ENCODE measurements at regions not wholly inside any gene's neighbourhood (a gene's known extent, or its start where the extent isn't known, plus 50 kb on each side); places are given as distances from the start of the nearest gene placed in this dataset.
"Not testable (repeated sequence)": the region's sequence is repeated elsewhere in the genome, so short reads cannot be mapped to it uniquely, and the experiment has no call there.

GRCh38 chr22:33142282-33143055, 84.3 kb upstream of the SYN3 start:
- no peak for DNase-seq (ENCODE audit: low spot score)

DNA sequence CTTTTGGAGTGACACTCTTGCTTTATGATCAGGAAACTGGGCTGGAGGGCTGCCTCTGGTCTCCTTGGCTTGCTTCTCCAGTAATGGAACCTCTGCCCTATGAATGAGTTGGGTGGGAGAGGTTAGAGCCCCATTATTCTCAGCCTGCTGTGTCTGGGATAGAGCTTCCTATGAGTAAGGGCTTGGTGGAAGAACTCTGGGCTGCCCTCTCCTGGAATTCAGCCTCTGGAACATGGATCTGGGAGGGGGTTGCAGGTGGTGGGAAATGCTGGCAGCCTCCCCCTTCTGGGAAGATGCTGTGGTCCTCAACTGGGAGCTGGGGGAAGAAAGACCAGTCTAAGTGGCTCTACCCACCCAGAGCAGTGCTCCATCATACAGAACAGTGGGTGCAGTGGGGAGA, 81.8 kb upstream of the SYN3 start:
- DNase-seq (ENCODE audit: low spot score), result no peak

DNA sequence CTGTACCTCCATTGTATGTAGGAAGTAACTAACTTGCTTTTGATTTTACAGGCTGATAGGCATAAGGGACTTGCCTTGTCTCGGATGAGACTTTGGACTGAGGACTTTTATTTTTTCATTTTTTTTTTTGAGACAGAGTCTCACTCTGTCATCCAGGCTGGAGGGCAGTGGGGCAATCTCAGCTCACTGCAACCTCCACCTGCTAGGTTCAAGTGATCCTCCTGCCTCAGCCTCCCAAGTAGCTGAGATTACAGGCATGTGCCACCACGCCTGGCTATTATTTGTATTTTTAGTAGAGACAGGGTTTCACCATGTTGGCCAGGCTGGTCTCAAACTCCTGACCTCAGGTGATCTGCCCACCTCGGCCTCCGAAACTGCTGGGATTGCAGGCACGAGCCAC, 80.2 kb upstream of the SYN3 start:
- not testable (repeated sequence) for DNase-seq (ENCODE audit: low spot score)

DNA sequence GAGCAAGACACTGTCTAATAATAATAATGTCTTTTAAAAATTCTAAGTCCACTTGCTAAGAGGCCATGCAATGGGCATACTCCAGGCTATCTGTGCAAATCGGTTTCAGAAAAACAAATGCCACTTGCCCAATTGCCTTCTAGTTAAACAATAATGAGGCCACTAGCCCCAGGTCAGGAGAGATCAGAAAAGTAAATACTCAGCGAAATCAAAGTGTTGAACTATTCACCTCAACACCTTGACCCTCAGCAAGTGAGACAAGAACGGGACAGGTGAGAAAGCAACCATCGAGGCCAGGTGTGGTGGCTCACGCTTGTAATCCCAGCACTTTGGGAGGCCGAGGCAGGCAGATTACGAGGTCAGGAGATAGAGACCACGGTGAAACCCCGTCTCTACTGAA, 72.3 kb upstream of the SYN3 start:
- DNase-seq (ENCODE audit: low spot score), result no peak

- no peak for DNase-seq (ENCODE audit: low spot score)
Observed at GRCh38 chr22:33129621-33130020, 71.4 kb upstream of the SYN3 start.

- DNase-seq (ENCODE audit: low spot score), result no peak
Observed at GRCh38 chr22:33126881-33127280, 68.7 kb upstream of the SYN3 start.

DNA sequence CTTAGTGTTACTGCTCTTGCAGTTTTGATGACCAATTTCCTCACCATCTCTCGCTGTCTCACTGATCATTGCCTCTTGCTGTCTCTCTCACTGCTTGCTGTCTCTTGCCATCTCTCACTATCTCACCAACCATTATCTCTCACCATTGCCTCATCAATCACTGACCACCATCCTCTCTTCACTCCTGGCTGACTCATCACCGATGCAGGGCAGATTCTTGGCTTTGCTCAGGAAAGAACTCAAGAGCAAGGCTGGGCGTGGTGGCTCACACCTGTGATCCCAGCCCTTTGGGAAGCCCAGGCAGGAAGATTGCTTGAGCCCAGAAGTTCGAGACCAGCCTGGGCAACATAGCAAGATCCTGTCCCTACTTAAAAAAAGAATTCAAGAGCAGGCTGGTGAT, 66.3 kb upstream of the SYN3 start:
- no peak for DNase-seq (ENCODE audit: low spot score)

GRCh38 chr22:33122439-33122838, 64.3 kb upstream of the SYN3 start:
- DNase-seq (ENCODE audit: low spot score), result not testable (repeated sequence)

- DNase-seq (ENCODE audit: low spot score), result no peak
Observed at GRCh38 chr22:33119044-33119443, 60.9 kb upstream of the SYN3 start.

- DNase-seq (ENCODE audit: low spot score), result no peak
Observed at GRCh38 chr22:33117821-33118220, 59.6 kb upstream of the SYN3 start.

GRCh38 chr22:33116841-33117547, 58.8 kb upstream of the SYN3 start:
- DNase-seq (ENCODE audit: low spot score), result no peak

GRCh38 chr22:33114565-33114964, 56.4 kb upstream of the SYN3 start:
- no peak for DNase-seq (ENCODE audit: low spot score)

DNA sequence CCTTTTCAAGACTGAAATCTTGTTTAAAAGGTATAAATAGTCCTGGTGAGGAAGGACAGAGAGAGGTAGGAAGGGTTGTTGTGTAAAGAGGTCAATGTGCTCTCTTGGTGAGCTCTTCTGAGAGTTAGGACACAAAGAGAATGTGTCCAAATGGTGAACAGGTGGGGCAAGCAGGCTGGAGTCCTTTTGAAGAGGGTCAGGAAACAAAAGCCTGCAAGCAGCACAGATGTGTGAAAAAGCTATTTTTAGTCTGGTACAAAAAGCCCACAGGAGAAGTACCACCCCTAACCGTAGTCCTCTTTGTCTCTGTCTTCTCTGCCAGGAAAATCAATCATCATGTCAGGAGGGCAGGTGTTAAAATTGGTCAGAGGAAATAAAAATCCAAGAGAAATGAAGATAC, 54.4 kb upstream of the SYN3 start:
- no peak for DNase-seq (ENCODE audit: low spot score)

DNA sequence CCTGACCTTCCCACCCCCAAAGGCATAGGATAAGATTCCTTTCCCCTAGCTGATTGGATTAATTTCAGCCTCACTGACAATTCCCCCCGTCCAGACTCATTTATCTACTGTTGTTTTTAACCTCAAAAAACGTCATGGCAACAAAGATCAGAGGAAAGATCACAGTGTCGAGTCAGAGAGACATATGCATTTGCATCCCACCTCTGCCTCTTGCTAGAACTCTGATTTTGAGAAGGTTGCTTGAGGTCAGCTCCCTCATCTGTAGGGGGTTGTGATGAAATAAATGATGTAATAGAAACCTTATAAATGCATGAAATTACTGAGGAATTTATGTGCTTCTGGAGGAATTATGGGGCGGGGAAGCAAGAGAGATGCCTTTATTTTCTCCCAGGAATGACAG, 53.3 kb upstream of the SYN3 start:
- no peak for DNase-seq (ENCODE audit: low spot score)

GRCh38 chr22:33110562-33111163, 52.5 kb upstream of the SYN3 start:
- no peak for DNase-seq (ENCODE audit: low spot score)

DNA sequence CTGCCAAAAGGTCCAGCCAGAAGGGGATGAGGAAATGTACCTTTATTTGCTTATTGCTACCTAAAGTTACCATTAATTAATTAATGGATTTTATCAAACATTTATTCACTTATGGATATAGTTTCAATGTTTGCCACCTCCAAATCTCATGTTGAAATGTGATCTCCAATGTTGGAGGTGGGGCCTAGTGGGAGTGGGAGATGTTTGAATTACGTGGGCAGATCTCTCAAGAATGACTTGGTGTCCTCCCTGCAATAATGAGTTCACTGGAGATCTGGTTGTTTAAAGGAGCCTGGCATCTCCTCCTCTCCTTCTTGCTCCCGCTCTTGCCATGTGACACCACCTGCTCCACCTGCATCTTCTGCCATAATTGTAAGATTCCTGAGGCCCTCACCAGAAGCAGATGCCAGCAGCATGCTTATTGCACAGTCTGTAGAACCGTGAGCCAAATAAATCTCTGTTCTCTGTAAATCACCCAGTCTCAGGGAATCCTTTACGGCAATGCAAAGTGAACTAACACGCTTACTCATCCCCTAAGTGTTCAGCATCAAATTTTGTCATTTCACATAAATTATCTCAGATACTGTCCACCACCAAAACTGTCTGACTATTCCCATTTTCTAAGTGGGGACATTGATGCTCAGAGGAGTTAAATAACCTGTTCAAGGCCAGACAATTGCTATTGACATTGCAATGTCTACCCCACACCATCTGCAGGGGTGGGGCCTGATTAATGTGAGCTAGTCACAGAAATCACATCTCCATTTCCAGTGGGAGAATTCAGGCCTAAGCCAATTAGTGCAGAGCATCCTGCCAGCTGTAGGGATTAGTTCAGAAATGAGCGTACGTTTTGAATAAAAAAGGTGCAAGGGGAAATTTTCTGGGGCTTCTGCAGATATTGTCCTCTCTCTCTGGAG, 51.6 kb upstream of the SYN3 start:
- no peak for DNase-seq (ENCODE audit: low spot score)

DNA sequence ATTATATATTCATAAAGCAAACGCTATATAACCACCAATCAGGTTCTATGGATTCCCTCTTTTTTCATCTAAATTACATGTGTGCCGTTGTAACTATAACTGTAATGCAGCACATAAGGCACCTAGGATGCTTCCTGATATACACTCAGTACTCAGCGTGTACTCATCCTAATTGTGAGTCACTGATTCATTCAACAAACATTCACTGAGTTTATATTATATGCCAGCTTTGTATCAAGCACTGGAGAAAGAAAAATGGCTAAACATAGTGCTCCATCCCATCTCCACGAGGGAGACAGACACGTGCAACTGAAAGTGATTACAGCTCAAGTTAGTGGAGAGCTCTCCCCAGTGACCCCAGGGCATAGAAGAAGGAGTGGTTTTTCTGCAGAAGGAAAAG, 49.9 kb upstream of the SYN3 start:
- no peak for DNase-seq (ENCODE audit: low spot score)

Measured in AG08396 (cell line).